Stimulated activated naive B cell treated with anti-CD40 and anti-IgM and Interleukin-4, amounts not matched to agents 10 μg/mL and 1 μg/mL and 100 μg/mL, for 72 hours (primary cell): ENCODE measurements at regions not wholly inside any gene's neighbourhood (a gene's known extent, or its start where the extent isn't known, plus 50 kb on each side); places are given as distances from the start of the nearest gene placed in this dataset.

ENCODE experiments used
- ATAC-seq, 2 donors: fragments of 150-1000 bp; cut with Tn5 transposase; replicated peaks; 2 replicates each; pipeline ENCODE4 v1.10.0; 2021; ENCODE audit warnings: moderate library complexity in 1 of 2
- DNase-seq: peaks from one replicate; pipeline ENCODE4 v3.0.0; 2021
- H3K27ac Mint-ChIP-seq: one replicate; pipeline ENCODE4 v1.8.0; 2022; ENCODE audit warnings: mild to moderate bottlenecking, mixed read lengths
- H3K27me3 Mint-ChIP-seq, 2 donors: one replicate each; pipeline ENCODE4 v1.8.0; 2022; ENCODE audit warnings: mixed read lengths in 2 of 2
- H3K36me3 Mint-ChIP-seq, 2 donors: one replicate each; pipeline ENCODE4 v1.8.0; 2022; ENCODE audit warnings: mixed read lengths in 2 of 2, mild to moderate bottlenecking in 1 of 2
- H3K4me1 Mint-ChIP-seq, 2 donors: one replicate each; pipeline ENCODE4 v1.8.0; 2022; ENCODE audit warnings: mixed read lengths in 2 of 2, mild to moderate bottlenecking in 1 of 2
- H3K4me3 Mint-ChIP-seq, 2 donors: one replicate each; pipeline ENCODE4 v1.8.0; 2022; ENCODE audit warnings: mild to moderate bottlenecking in 2 of 2, mixed read lengths in 2 of 2, moderate library complexity in 1 of 2
- H3K9me3 Mint-ChIP-seq, 2 donors: one replicate each; pipeline ENCODE4 v1.8.0; 2022; ENCODE audit warnings: mixed read lengths in 2 of 2, mild to moderate bottlenecking in 1 of 2

GRCh38 chr5:92444888-92445287 lies 1061.8 kb upstream of the ARRDC3 start:
- no peaks in the 10 kb centered on the region for H3K27me3 Mint-ChIP-seq
- no peak for DNase-seq
- no peak overlapping the region for H3K27ac Mint-ChIP-seq
- no peaks in the 10 kb centered on the region for H3K4me1 Mint-ChIP-seq
- H3K36me3 Mint-ChIP-seq = no peaks in the 10 kb centered on the region
- H3K4me3 Mint-ChIP-seq = no peak overlapping the region
- peaks cover 0 to 3% of the 10 kb centered on the region in 2 donors for H3K9me3 Mint-ChIP-seq
- no peak for ATAC-seq

GRCh38 chr5:92435781-92436180 lies 1052.7 kb upstream of the ARRDC3 start:
- H3K36me3 Mint-ChIP-seq = no peaks in the 10 kb centered on the region
- no peak for DNase-seq
- H3K4me3 Mint-ChIP-seq = no peak overlapping the region
- no peak for ATAC-seq
- H3K27ac Mint-ChIP-seq = no peak overlapping the region
- H3K27me3 Mint-ChIP-seq = no peaks in the 10 kb centered on the region
- H3K9me3 Mint-ChIP-seq = peaks cover 9 to 13% of the 10 kb centered on the region in 2 donors
- H3K4me1 Mint-ChIP-seq = no peaks in the 10 kb centered on the region

- Mint-ChIP-seq H3K4me3 (no peak overlapping the region), H3K27ac (no peak overlapping the region), H3K9me3 (no peaks in the 10 kb centered on the region), H3K27me3 (no peaks in the 10 kb centered on the region), H3K4me1 (no peaks in the 10 kb centered on the region), H3K36me3 (no peaks in the 10 kb centered on the region)
- no peak for ATAC-seq
- no peak for DNase-seq
Observed at GRCh38 chr5:92429646-92430045, 1046.5 kb upstream of the ARRDC3 start.

- Mint-ChIP-seq H3K27me3 (no peaks in the 10 kb centered on the region), H3K9me3 (peaks cover 0 to 5% of the 10 kb centered on the region in 2 donors), H3K4me3 (no peak overlapping the region), H3K36me3 (no peaks in the 10 kb centered on the region), H3K27ac (no peak overlapping the region), H3K4me1 (no peaks in the 10 kb centered on the region)
- ATAC-seq (no peak), DNase-seq (no peak)
Observed at GRCh38 chr5:92428415-92428814, 1045.3 kb upstream of the ARRDC3 start.

GRCh38 chr5:92424785-92425426 lies 1041.8 kb upstream of the ARRDC3 start:
- Mint-ChIP-seq H3K27ac (no peak overlapping the region), H3K27me3 (no peaks in the 10 kb centered on the region), H3K4me3 (no peak overlapping the region), H3K36me3 (no peaks in the 10 kb centered on the region), H3K9me3 (peaks cover 5 to 6% of the 10 kb centered on the region in 2 donors), H3K4me1 (no peaks in the 10 kb centered on the region)
- ATAC-seq (no peak), DNase-seq (no peak)

GRCh38 chr5:92421942-92422341 lies 1038.8 kb upstream of the ARRDC3 start:
- Mint-ChIP-seq H3K9me3 (peaks cover 5 to 6% of the 10 kb centered on the region in 2 donors), H3K27me3 (no peaks in the 10 kb centered on the region), H3K4me1 (no peaks in the 10 kb centered on the region), H3K4me3 (no peak overlapping the region), H3K36me3 (no peaks in the 10 kb centered on the region), H3K27ac (no peak overlapping the region)
- DNase-seq (no peak), ATAC-seq (no peak)

GRCh38 chr5:92421196-92421595 lies 1038.1 kb upstream of the ARRDC3 start:
- no peak overlapping the region for H3K4me3 Mint-ChIP-seq

GRCh38 chr5:92419261-92419660 lies 1036.1 kb upstream of the ARRDC3 start:
- Mint-ChIP-seq H3K27ac (no peak overlapping the region), H3K9me3 (peaks cover 4 to 6% of the 10 kb centered on the region in 2 donors), H3K27me3 (no peaks in the 10 kb centered on the region)

More at GRCh38 chr5:92421196-92421595, 1038.1 kb upstream of the ARRDC3 start:
- peaks cover 5 to 6% of the 10 kb centered on the region in 2 donors for H3K9me3 Mint-ChIP-seq
- H3K27me3 Mint-ChIP-seq = no peaks in the 10 kb centered on the region
- ATAC-seq = no peak
- no peaks in the 10 kb centered on the region for H3K4me1 Mint-ChIP-seq
- no peak for DNase-seq
- H3K36me3 Mint-ChIP-seq = no peaks in the 10 kb centered on the region
- H3K27ac Mint-ChIP-seq = no peak overlapping the region

GRCh38 chr5:92418341-92418740 lies 1035.2 kb upstream of the ARRDC3 start:
- H3K4me1 Mint-ChIP-seq = no peaks in the 10 kb centered on the region
- ATAC-seq (no peak), DNase-seq (no peak)
- H3K27ac Mint-ChIP-seq = no peak overlapping the region
- H3K4me3 Mint-ChIP-seq = no peak overlapping the region
- peaks cover 0 to 5% of the 10 kb centered on the region in 2 donors for H3K9me3 Mint-ChIP-seq
- no peaks in the 10 kb centered on the region for H3K36me3 Mint-ChIP-seq
- no peaks in the 10 kb centered on the region for H3K27me3 Mint-ChIP-seq

More at GRCh38 chr5:92419261-92419660, 1036.1 kb upstream of the ARRDC3 start:
- no peak for DNase-seq
- Mint-ChIP-seq H3K36me3 (no peaks in the 10 kb centered on the region), H3K4me3 (no peak overlapping the region), H3K4me1 (no peaks in the 10 kb centered on the region)
- no peak for ATAC-seq

- H3K36me3 Mint-ChIP-seq = no peaks in the 10 kb centered on the region
- no peak overlapping the region for H3K27ac Mint-ChIP-seq
- no peaks in the 10 kb centered on the region for H3K4me1 Mint-ChIP-seq
- no peak for DNase-seq
- ATAC-seq = no peak
- no peaks in the 10 kb centered on the region for H3K9me3 Mint-ChIP-seq
- no peak overlapping the region for H3K4me3 Mint-ChIP-seq
- H3K27me3 Mint-ChIP-seq = no peaks in the 10 kb centered on the region
Observed at GRCh38 chr5:92409134-92409533, 1026.0 kb upstream of the ARRDC3 start.

GRCh38 chr5:92402956-92403702 lies 1020.0 kb upstream of the ARRDC3 start:
- Mint-ChIP-seq H3K4me3 (no peak overlapping the region), H3K36me3 (no peaks in the 10 kb centered on the region), H3K27ac (no peak overlapping the region), H3K27me3 (no peaks in the 10 kb centered on the region), H3K9me3 (no peaks in the 10 kb centered on the region), H3K4me1 (no peaks in the 10 kb centered on the region)
- DNase-seq (no peak), ATAC-seq (no peak)

GRCh38 chr5:92402045-92402444 lies 1018.9 kb upstream of the ARRDC3 start:
- Mint-ChIP-seq H3K4me1 (no peaks in the 10 kb centered on the region), H3K9me3 (no peaks in the 10 kb centered on the region), H3K27ac (no peak overlapping the region), H3K36me3 (no peaks in the 10 kb centered on the region), H3K27me3 (no peaks in the 10 kb centered on the region), H3K4me3 (no peak overlapping the region)
- ATAC-seq = no peak
- no peak for DNase-seq

GRCh38 chr5:92401492-92401891 lies 1018.4 kb upstream of the ARRDC3 start:
- no peaks in the 10 kb centered on the region for H3K36me3 Mint-ChIP-seq
- no peaks in the 10 kb centered on the region for H3K4me1 Mint-ChIP-seq
- no peak for DNase-seq

GRCh38 chr5:92394936-92395335 lies 1011.8 kb upstream of the ARRDC3 start:
- ATAC-seq = no peak
- no peaks in the 10 kb centered on the region for H3K9me3 Mint-ChIP-seq
- H3K27me3 Mint-ChIP-seq = no peaks in the 10 kb centered on the region

More at GRCh38 chr5:92401492-92401891, 1018.4 kb upstream of the ARRDC3 start:
- no peaks in the 10 kb centered on the region for H3K9me3 Mint-ChIP-seq
- H3K27me3 Mint-ChIP-seq = no peaks in the 10 kb centered on the region
- no peak overlapping the region for H3K4me3 Mint-ChIP-seq
- H3K27ac Mint-ChIP-seq = no peak overlapping the region
- no peak for ATAC-seq

GRCh38 chr5:92390657-92391056 lies 1007.5 kb upstream of the ARRDC3 start:
- Mint-ChIP-seq H3K9me3 (no peaks in the 10 kb centered on the region), H3K36me3 (no peaks in the 10 kb centered on the region), H3K4me3 (no peak overlapping the region), H3K27ac (no peak overlapping the region), H3K4me1 (no peaks in the 10 kb centered on the region), H3K27me3 (no peaks in the 10 kb centered on the region)
- DNase-seq = no peak
- ATAC-seq = no peak

More at GRCh38 chr5:92394936-92395335, 1011.8 kb upstream of the ARRDC3 start:
- DNase-seq = no peak
- Mint-ChIP-seq H3K27ac (no peak overlapping the region), H3K36me3 (no peaks in the 10 kb centered on the region), H3K4me1 (no peaks in the 10 kb centered on the region), H3K4me3 (no peak overlapping the region)
